H1 (cell line): ENCODE measurements at regions not wholly inside any gene's neighbourhood (a gene's known extent, or its start where the extent isn't known, plus 50 kb on each side); places are given as distances from the start of the nearest gene placed in this dataset.

ENCODE experiments used
- CEBPB ChIP-seq: IDR thresholded peaks from 2 replicates; pipeline ENCODE4 v1.6.1; 2012; ENCODE audit warnings: low read depth, low read length
- CHD7 ChIP-seq: fragments of 300-600 bp; sonication (generic); IDR thresholded peaks from 2 replicates; pipeline ENCODE4 v1.7.1; 2012; ENCODE audit warnings: low read length, moderate library complexity, mild to moderate bottlenecking, inconsistent platforms; ENCODE audit not compliant: insufficient replicate concordance
- EGR1 ChIP-seq: IDR thresholded peaks from 2 replicates; pipeline ENCODE4 v1.6.1; 2011; ENCODE audit warnings: low read depth, low read length, borderline replicate concordance
- EP300 ChIP-seq, 2 experiments: IDR thresholded peaks; 1 replicate in 1 of 2; 2 replicates in 1 of 2; pipeline ENCODE4 v1.6.1; 2011 to 2012; ENCODE audit warnings: low read depth in 2 of 2, low read length in 2 of 2, mild to moderate bottlenecking in 2 of 2, borderline replicate concordance in 1 of 2, inconsistent platforms in 1 of 2, moderate library complexity in 1 of 2
- EZH2 ChIP-seq: fragments of 200-600 bp; sonication (generic); IDR thresholded peaks from 2 replicates; pipeline ENCODE4 v1.7.1; 2012; ENCODE audit warnings: low read depth, mild to moderate bottlenecking, moderate library complexity, low read length, inconsistent platforms; ENCODE audit not compliant: severe bottlenecking
- FOSL1 ChIP-seq: IDR thresholded peaks from 2 replicates; pipeline ENCODE4 v1.6.1; 2011; ENCODE audit warnings: mild to moderate bottlenecking, low read depth, low read length, moderate library complexity; ENCODE audit not compliant: insufficient read depth
- KDM4A ChIP-seq: IDR thresholded peaks from one replicate; pipeline ENCODE4 v1.7.1; 2012; ENCODE audit warnings: low read depth, mild to moderate bottlenecking, moderate library complexity, low read length, inconsistent platforms; ENCODE audit not compliant: severe bottlenecking
- MAFK ChIP-seq: IDR thresholded peaks from 2 replicates; pipeline ENCODE4 v1.6.1; 2012; ENCODE audit warnings: low read depth, mild to moderate bottlenecking, improper control_type of control experiment, low read length
- PHF8 ChIP-seq: fragments of 200-600 bp; sonication (generic); conservative IDR thresholded peaks from 2 replicates; pipeline ENCODE4 v1.7.1; 2012; ENCODE audit warnings: low read depth, mild to moderate bottlenecking, inconsistent platforms, low read length, moderate library complexity
- RBBP5 ChIP-seq: IDR thresholded peaks from 2 replicates; pipeline ENCODE4 v1.7.1; 2012; ENCODE audit warnings: low read depth, mild to moderate bottlenecking, inconsistent platforms, low read length, moderate library complexity, borderline replicate concordance
- SIX5 ChIP-seq: IDR thresholded peaks from 2 replicates; pipeline ENCODE4 v1.6.1; 2011; ENCODE audit warnings: mild to moderate bottlenecking, low read depth, low read length
- SP2 ChIP-seq: IDR thresholded peaks from 2 replicates; pipeline ENCODE4 v1.6.1; 2012; ENCODE audit warnings: mild to moderate bottlenecking, low read length, inconsistent platforms
- ZNF274 ChIP-seq: IDR thresholded peaks from 2 replicates; pipeline ENCODE4 v1.7.0; 2012; ENCODE audit warnings: low read length, borderline replicate concordance; ENCODE audit errors: extremely low read depth

- no peak for TF ChIP-seq CHD7
- no peak for TF ChIP-seq EZH2
- TF ChIP-seq PHF8, result no peak
- no peak for TF ChIP-seq EP300 (IDR thresholded peaks at IDR 0.05; ENCODE audit: borderline replicate concordance in 1 of 2, low read depth in 2 of 2, low read length in 2 of 2)
- no peak for TF ChIP-seq RBBP5
- no peak for TF ChIP-seq FOSL1
- no peak for TF ChIP-seq KDM4A
- no peak for TF ChIP-seq ZNF274
- no peak for TF ChIP-seq SP2
- TF ChIP-seq EGR1, result no peak
- TF ChIP-seq CEBPB, result no peak
- TF ChIP-seq MAFK, result no peak
- no peak for TF ChIP-seq SIX5
Observed at GRCh38 chr1:58356402-58356801, 190.1 kb downstream of the OMA1 start (continued).
